NT2/D1 (cell line): ENCODE measurements at regions not wholly inside any gene's neighbourhood (a gene's known extent, or its start where the extent isn't known, plus 50 kb on each side); places are given as distances from the start of the nearest gene placed in this dataset.

Source experiments
- DNase-seq: peaks from one replicate; pipeline ENCODE4 v3.0.0-alpha.2; 2011; ENCODE audit warnings: low read depth, low spot score
- H3K27me3 ChIP-seq: 2 replicates; pipeline ENCODE4 v1.6.0; 2011; ENCODE audit warnings: mild to moderate bottlenecking; ENCODE audit not compliant: insufficient read length, insufficient read depth
- H3K36me3 ChIP-seq: 2 replicates; pipeline ENCODE4 v1.6.1; 2011; ENCODE audit warnings: mild to moderate bottlenecking, low read length, mixed read lengths; ENCODE audit not compliant: insufficient read depth, insufficient read length
- H3K4me1 ChIP-seq: 2 replicates; pipeline ENCODE4 v1.5.1; 2011; ENCODE audit not compliant: insufficient read depth, insufficient read length
- H3K4me3 ChIP-seq: 2 replicates; pipeline ENCODE4 v1.5.1; 2011; ENCODE audit warnings: low read depth; ENCODE audit not compliant: insufficient read length
- H3K9ac ChIP-seq: 2 replicates; pipeline ENCODE4 v1.6.0; 2011; ENCODE audit warnings: low read depth; ENCODE audit not compliant: insufficient read length
- H3K9me3 ChIP-seq: 2 replicates; pipeline ENCODE4 v1.5.1; 2011; ENCODE audit warnings: mild to moderate bottlenecking, low read length; ENCODE audit not compliant: insufficient read depth
- SUZ12 ChIP-seq: IDR thresholded peaks from 2 replicates; pipeline ENCODE4 v1.6.1; 2011; ENCODE audit not compliant: insufficient read length, insufficient read depth; ENCODE audit errors: extremely low read depth
- YY1 ChIP-seq: IDR thresholded peaks from 2 replicates; pipeline ENCODE4 v1.6.1; 2011; ENCODE audit not compliant: insufficient read length, insufficient read depth
- ZNF274 ChIP-seq: IDR thresholded peaks from 2 replicates; pipeline ENCODE4 v1.6.1; 2011; ENCODE audit warnings: mild to moderate bottlenecking, low read depth, low read length

DNA sequence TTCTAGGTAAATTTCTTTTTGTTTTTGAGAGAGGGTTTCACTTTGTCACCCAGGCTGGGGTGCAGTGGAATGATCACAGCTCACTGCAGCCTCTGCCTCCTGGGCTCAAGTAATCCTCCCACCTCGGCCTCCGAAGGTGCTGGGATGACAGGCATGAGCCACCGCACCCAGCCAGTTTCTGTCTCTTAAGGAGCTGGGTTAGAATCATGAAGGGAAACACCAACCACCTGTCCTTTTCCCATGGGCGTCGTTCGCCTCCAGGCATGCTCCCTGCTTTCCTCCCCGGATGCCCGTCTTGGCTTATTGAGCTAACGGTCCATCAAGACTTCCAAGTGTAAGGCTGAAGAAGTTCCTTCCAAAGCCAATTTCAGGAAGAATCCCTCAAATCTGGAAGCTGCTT is 85.9 kb downstream of the SOX1 start:
- no peak for DNase-seq
- Histone ChIP-seq H3K9ac (no peak overlapping the region), H3K4me3 (no peak overlapping the region), H3K36me3 (no peaks in the 10 kb centered on the region), H3K9me3 (peaks cover 13% of the 10 kb centered on the region), H3K27me3 (no peaks in the 10 kb centered on the region), H3K4me1 (no peaks in the 10 kb centered on the region)
- no peak for TF ChIP-seq YY1
- TF ChIP-seq ZNF274, result no peak
- no peak for TF ChIP-seq SUZ12

GRCh38 chr13:112153364-112153763 is 86.4 kb downstream of the SOX1 start:
- TF ChIP-seq ZNF274 (no peak), YY1 (no peak), SUZ12 (no peak)
- Histone ChIP-seq H3K4me3 (no peak overlapping the region), H3K27me3 (no peaks in the 10 kb centered on the region), H3K9ac (no peak overlapping the region), H3K36me3 (no peaks in the 10 kb centered on the region), H3K9me3 (peaks cover 16% of the 10 kb centered on the region), H3K4me1 (no peaks in the 10 kb centered on the region)
- DNase-seq, result no peak

DNA sequence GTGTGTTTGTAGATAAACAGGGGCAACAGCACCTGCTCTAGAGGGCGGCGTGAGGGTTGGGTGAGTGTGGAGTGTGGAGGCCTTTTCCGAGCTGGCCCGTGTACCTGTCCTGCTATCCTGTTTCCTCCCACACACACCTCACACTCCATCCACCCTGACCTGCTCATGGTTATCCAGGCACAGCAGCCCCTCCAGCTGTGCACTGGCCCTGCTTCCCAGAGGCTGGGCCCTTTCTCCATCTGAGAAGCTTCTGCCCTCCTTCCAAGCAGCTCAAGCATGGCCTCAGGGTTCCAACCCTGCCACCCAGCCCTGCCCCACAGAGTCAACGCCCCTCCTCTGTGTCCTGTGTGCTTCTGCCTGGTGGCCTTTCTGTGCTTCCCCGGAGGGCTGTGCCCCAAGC is 86.9 kb downstream of the SOX1 start:
- TF ChIP-seq YY1 (no peak), SUZ12 (no peak)

DNA sequence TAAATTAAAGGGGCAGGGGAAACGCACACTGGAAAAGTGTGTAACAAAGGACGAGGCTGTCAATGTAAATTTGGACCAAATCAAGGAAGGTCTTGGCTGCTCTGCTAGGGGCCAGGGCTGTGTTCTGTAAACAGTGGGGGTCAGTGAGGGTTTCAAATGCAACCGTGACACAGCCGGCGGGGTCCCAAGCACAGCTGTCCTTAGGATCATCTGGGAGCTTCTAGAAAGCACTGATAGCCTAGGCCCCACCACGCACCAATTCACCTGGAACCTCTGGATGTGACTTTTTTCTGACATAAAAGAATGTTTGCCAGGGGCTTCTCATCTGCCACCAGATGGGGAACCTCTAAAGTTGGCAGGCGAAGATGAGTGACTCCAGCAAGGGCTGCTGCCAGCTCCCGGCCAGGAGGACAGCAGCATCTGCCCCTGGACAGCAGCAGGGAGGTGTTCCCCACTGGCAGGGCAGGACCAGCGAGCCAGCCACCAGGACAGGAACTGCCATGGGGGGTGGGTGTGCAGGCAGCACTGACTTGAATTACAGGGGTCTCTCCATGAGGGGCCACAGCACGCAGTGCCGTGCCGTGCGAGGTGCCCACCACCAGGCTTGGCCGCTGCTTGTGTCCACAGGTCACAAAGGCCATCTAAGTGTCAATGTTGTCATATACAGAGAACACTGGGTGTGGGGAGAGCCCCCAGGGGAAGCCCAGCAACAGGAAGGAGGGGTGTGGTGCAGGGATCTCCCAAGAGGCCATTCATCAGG is 87.5 kb downstream of the SOX1 start:
- peaks cover 11% of the 10 kb centered on the region for H3K9me3 ChIP-seq
- H3K4me1 ChIP-seq, result no peaks in the 10 kb centered on the region
- H3K27me3 ChIP-seq, result no peaks in the 10 kb centered on the region
- no peak overlapping the region for H3K4me3 ChIP-seq
- no peak for DNase-seq
- no peak for TF ChIP-seq YY1
- TF ChIP-seq SUZ12, result no peak
- no peaks in the 10 kb centered on the region for H3K36me3 ChIP-seq
- no peak overlapping the region for H3K9ac ChIP-seq

More for the DNA sequence above, 86.9 kb downstream of the SOX1 start:
- H3K27me3 ChIP-seq, result no peaks in the 10 kb centered on the region
- peaks cover 14% of the 10 kb centered on the region for H3K9me3 ChIP-seq
- no peak for DNase-seq
- no peak overlapping the region for H3K9ac ChIP-seq
- no peaks in the 10 kb centered on the region for H3K36me3 ChIP-seq
- H3K4me1 ChIP-seq, result no peaks in the 10 kb centered on the region
- H3K4me3 ChIP-seq, result no peak overlapping the region

DNA sequence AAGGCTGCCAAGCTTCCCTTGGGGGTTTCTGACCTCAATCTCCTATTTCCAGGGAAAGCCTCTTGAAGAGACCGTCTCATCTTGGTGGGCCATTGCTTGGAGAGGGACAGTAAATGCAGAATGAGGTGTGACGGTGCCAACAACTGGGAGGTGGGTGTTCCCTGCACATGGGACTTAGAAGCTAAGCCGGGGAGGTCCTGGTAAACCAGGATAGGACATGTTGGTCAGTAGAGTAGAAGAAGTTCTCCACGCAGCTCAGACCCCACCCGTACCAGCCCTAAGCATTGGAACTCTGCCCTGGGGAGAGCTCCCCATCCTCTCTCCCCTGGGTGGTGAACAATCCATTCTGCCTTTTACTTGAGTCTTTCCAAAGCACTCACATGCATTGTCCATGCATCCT is 92.0 kb downstream of the SOX1 start:
- Histone ChIP-seq H3K27me3 (no peaks in the 10 kb centered on the region), H3K4me1 (peaks cover 9% of the 10 kb centered on the region)

DNA sequence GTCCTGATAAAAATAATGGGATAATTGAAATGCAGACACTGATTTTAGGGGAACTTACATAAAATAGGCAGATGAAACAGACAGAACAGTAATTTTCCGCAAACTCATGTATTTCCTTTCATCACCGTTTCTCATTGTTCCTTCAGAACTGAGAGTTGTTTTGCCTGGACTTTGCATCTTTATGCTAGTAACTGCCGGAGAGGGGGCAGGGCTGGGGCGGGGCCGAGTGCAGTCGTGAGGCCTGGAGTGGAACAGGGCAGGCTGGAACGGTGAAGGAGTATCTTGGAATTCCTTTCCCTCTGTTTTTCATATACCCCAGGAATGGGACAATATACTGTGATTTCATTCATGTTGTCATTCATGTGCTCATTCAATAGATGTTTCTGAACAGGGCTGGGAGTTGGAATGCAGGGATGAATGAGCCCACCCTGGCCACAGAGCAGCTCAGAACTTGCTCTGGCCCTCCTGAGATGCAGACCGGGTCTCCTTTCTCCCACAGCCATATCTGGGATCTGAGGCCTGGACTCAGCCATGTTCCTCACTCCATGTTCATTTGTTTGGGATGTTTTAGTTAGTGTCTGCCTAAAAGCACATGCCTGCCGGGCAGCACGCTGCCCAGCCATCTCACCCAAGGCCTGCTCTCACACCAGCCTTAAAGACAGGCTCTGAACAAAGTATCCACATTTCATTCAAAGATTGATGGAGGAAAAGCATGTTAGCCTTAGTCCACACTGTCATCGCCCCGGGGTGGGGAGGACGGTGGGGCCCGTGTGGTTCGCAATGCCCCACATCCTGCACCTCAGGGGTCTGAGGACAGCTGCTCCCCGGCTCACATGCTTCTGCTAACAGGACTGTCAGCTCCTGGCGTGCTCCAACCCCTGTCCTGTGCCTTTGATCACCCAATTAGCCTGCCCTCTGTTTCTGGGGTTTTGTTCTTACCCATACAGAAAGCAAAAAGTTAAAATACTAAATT is 92.9 kb downstream of the SOX1 start:
- TF ChIP-seq SUZ12, result no peak
- no peak for TF ChIP-seq ZNF274
- TF ChIP-seq YY1, result no peak
- peak overlapping the region; percentile 32 for H3K9ac ChIP-seq
- H3K9me3 ChIP-seq, result peaks cover 11% of the 10 kb centered on the region
- DNase-seq, result peak; percentile 18
- peaks cover 9% of the 10 kb centered on the region for H3K4me1 ChIP-seq
- H3K36me3 ChIP-seq, result no peaks in the 10 kb centered on the region
- H3K4me3 ChIP-seq, result no peak overlapping the region
- H3K27me3 ChIP-seq, result no peaks in the 10 kb centered on the region

More for the DNA sequence above, 92.0 kb downstream of the SOX1 start:
- Histone ChIP-seq H3K4me3 (no peak overlapping the region), H3K9me3 (peaks cover 11% of the 10 kb centered on the region), H3K36me3 (no peaks in the 10 kb centered on the region), H3K9ac (no peak overlapping the region)
- DNase-seq, result no peak
- TF ChIP-seq ZNF274 (no peak), SUZ12 (no peak), YY1 (no peak)

DNA sequence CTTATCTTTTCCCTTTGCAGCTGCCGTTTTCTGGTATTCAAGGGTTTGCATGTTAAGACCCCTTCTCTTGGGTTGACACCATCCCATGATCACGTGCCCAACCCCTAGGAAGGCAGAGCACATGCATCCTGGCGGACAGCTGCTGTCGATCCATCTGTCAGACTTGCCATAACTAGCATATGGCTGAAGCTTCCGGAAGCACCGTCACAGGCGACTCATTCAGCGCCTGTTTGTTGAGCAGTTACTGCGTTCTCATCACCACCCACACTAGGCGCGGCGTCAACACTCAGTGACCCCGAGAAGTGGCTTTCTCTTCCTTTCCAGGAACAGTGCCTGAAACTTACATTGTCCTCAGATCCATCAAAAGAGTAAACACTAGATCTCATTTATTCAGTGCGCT is 93.6 kb downstream of the SOX1 start:
- H3K9ac ChIP-seq, result peak overlapping the region; percentile 8
- DNase-seq, result no peak
- H3K4me3 ChIP-seq, result no peak overlapping the region
- TF ChIP-seq SUZ12 (no peak), YY1 (no peak), ZNF274 (no peak)
- H3K27me3 ChIP-seq, result no peaks in the 10 kb centered on the region
- H3K36me3 ChIP-seq, result no peaks in the 10 kb centered on the region
- peaks cover 9% of the 10 kb centered on the region for H3K4me1 ChIP-seq
- H3K9me3 ChIP-seq, result peaks cover 11% of the 10 kb centered on the region
